ENCODE measurements at regions not wholly inside any gene's neighbourhood (a gene's known extent, or its start where the extent isn't known, plus 50 kb on each side); places are given as distances from the start of the nearest gene placed in this dataset.

- TF ChIP-seq CTCF (conservative IDR thresholded peaks at IDR 0.05), result no peak
- no peak for TF ChIP-seq EZH2 (IDR thresholded peaks at IDR 0.05; ENCODE audit: low read depth)
Measured at GRCh38 chr2:60212181-60212945, 341.1 kb downstream of the BCL11A start.

Data from PC-9 (cell line).